ENCODE measurements at regions not wholly inside any gene's neighbourhood (a gene's known extent, or its start where the extent isn't known, plus 50 kb on each side); places are given as distances from the start of the nearest gene placed in this dataset.

DNA sequence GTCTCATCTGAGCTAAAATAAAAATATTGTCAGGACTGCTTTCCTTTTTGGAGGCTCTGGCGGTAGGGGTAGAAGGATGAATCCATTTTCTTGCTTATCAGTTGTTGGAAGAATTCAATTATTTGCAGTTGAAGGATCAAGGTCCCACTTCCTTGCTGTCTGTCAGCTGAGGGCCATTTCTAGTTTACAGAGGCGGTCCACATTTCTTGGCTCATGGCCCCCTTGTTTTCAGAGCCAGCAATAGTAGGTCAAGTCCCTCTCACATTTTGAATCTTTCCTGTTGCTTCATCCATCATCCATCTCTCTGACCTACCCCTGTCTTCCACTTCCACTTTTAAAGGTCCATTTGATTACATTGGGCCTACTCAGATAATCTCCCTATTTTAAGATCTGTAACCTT, 1099.3 kb upstream of the DIAPH2 start:
- H3K4me3 ChIP-seq (ENCODE audit: low read length): no peak overlapping the region
- H3K36me3 ChIP-seq (ENCODE audit: control insufficient read depth, low read depth, low read length): no peaks in the 10 kb centered on the region
- H3K27ac ChIP-seq (ENCODE audit: low read length): no peak overlapping the region
- no peaks in the 10 kb centered on the region for H3K4me1 ChIP-seq (ENCODE audit: control insufficient read depth, low read depth, low read length)
- H3K27me3 ChIP-seq (ENCODE audit: control insufficient read depth, insufficient read depth, low read length): no peaks in the 10 kb centered on the region
- peaks cover 2% of the 10 kb centered on the region for H3K9me3 ChIP-seq (ENCODE audit: control insufficient read depth, low read depth, low read length)
- no peak overlapping the region for H3K9ac ChIP-seq (ENCODE audit: low read length)

- Histone ChIP-seq H3K27ac (ENCODE audit: low read length) (no peak overlapping the region), H3K9me3 (ENCODE audit: control insufficient read depth, low read depth, low read length) (no peaks in the 10 kb centered on the region), H3K27me3 (ENCODE audit: control insufficient read depth, insufficient read depth, low read length) (no peaks in the 10 kb centered on the region), H3K4me3 (ENCODE audit: low read length) (no peak overlapping the region), H3K4me1 (ENCODE audit: control insufficient read depth, low read depth, low read length) (no peaks in the 10 kb centered on the region), H3K36me3 (ENCODE audit: control insufficient read depth, low read depth, low read length) (no peaks in the 10 kb centered on the region), H3K9ac (ENCODE audit: low read length) (no peak overlapping the region)
Observed at GRCh38 chrX:95612350-95612749, 1072.3 kb upstream of the DIAPH2 start.

- H3K9me3 ChIP-seq (ENCODE audit: control insufficient read depth, low read depth, low read length): no peaks in the 10 kb centered on the region
Observed at GRCh38 chrX:95622200-95622599, 1062.4 kb upstream of the DIAPH2 start.

GRCh38 chrX:95626748-95627147, 1057.9 kb upstream of the DIAPH2 start:
- Histone ChIP-seq H3K4me1 (ENCODE audit: control insufficient read depth, low read depth, low read length) (no peaks in the 10 kb centered on the region), H3K9ac (ENCODE audit: low read length) (no peak overlapping the region)

More at GRCh38 chrX:95622200-95622599, 1062.4 kb upstream of the DIAPH2 start:
- Histone ChIP-seq H3K4me3 (ENCODE audit: low read length) (no peak overlapping the region), H3K9ac (ENCODE audit: low read length) (no peak overlapping the region), H3K27me3 (ENCODE audit: control insufficient read depth, insufficient read depth, low read length) (no peaks in the 10 kb centered on the region), H3K27ac (ENCODE audit: low read length) (no peak overlapping the region), H3K36me3 (ENCODE audit: control insufficient read depth, low read depth, low read length) (no peaks in the 10 kb centered on the region), H3K4me1 (ENCODE audit: control insufficient read depth, low read depth, low read length) (no peaks in the 10 kb centered on the region)

GRCh38 chrX:95628796-95629195, 1055.8 kb upstream of the DIAPH2 start:
- Histone ChIP-seq H3K9ac (ENCODE audit: low read length) (no peak overlapping the region), H3K9me3 (ENCODE audit: control insufficient read depth, low read depth, low read length) (peaks cover 25% of the 10 kb centered on the region), H3K27ac (ENCODE audit: low read length) (no peak overlapping the region), H3K4me1 (ENCODE audit: control insufficient read depth, low read depth, low read length) (no peaks in the 10 kb centered on the region), H3K4me3 (ENCODE audit: low read length) (no peak overlapping the region), H3K36me3 (ENCODE audit: control insufficient read depth, low read depth, low read length) (no peaks in the 10 kb centered on the region), H3K27me3 (ENCODE audit: control insufficient read depth, insufficient read depth, low read length) (no peaks in the 10 kb centered on the region)

More at GRCh38 chrX:95626748-95627147, 1057.9 kb upstream of the DIAPH2 start:
- Histone ChIP-seq H3K9me3 (ENCODE audit: control insufficient read depth, low read depth, low read length) (peaks cover 21% of the 10 kb centered on the region), H3K27ac (ENCODE audit: low read length) (no peak overlapping the region), H3K4me3 (ENCODE audit: low read length) (no peak overlapping the region), H3K36me3 (ENCODE audit: control insufficient read depth, low read depth, low read length) (no peaks in the 10 kb centered on the region), H3K27me3 (ENCODE audit: control insufficient read depth, insufficient read depth, low read length) (no peaks in the 10 kb centered on the region)

GRCh38 chrX:95629737-95630136, 1054.9 kb upstream of the DIAPH2 start:
- Histone ChIP-seq H3K9me3 (ENCODE audit: control insufficient read depth, low read depth, low read length) (peaks cover 25% of the 10 kb centered on the region), H3K27ac (ENCODE audit: low read length) (no peak overlapping the region), H3K4me3 (ENCODE audit: low read length) (no peak overlapping the region), H3K4me1 (ENCODE audit: control insufficient read depth, low read depth, low read length) (no peaks in the 10 kb centered on the region), H3K27me3 (ENCODE audit: control insufficient read depth, insufficient read depth, low read length) (no peaks in the 10 kb centered on the region), H3K36me3 (ENCODE audit: control insufficient read depth, low read depth, low read length) (no peaks in the 10 kb centered on the region), H3K9ac (ENCODE audit: low read length) (no peak overlapping the region)

DNA sequence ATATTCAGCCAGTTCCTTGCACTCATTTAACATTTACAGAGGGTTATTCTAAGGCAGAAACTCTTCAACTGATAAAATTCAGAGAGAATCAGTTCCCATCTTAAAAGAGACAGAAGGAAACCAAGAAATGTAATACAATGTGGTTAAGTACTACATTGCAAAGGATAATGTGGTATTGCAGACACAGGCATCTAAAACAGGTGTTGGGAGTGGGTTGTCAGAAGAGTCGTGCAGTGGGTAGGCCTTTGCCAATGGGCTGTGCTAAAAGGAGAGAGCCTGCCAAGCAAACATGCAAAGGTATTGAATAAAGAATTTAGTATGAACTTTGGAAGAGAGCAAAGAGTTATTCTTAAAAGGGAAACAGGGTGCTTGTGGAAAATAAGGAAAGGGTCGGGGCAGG, 1044.4 kb upstream of the DIAPH2 start:
- Histone ChIP-seq H3K27ac (ENCODE audit: low read length) (no peak overlapping the region), H3K27me3 (ENCODE audit: control insufficient read depth, insufficient read depth, low read length) (no peaks in the 10 kb centered on the region), H3K4me1 (ENCODE audit: control insufficient read depth, low read depth, low read length) (no peaks in the 10 kb centered on the region), H3K36me3 (ENCODE audit: control insufficient read depth, low read depth, low read length) (no peaks in the 10 kb centered on the region), H3K4me3 (ENCODE audit: low read length) (no peak overlapping the region), H3K9me3 (ENCODE audit: control insufficient read depth, low read depth, low read length) (no peaks in the 10 kb centered on the region), H3K9ac (ENCODE audit: low read length) (no peak overlapping the region)

- no peak overlapping the region for H3K27ac ChIP-seq (ENCODE audit: low read length)
- H3K9me3 ChIP-seq (ENCODE audit: control insufficient read depth, low read depth, low read length): no peaks in the 10 kb centered on the region
- no peak overlapping the region for H3K4me3 ChIP-seq (ENCODE audit: low read length)
- H3K27me3 ChIP-seq (ENCODE audit: control insufficient read depth, insufficient read depth, low read length): no peaks in the 10 kb centered on the region
- H3K4me1 ChIP-seq (ENCODE audit: control insufficient read depth, low read depth, low read length): no peaks in the 10 kb centered on the region
- no peak overlapping the region for H3K9ac ChIP-seq (ENCODE audit: low read length)
- no peaks in the 10 kb centered on the region for H3K36me3 ChIP-seq (ENCODE audit: control insufficient read depth, low read depth, low read length)
Observed at GRCh38 chrX:95645738-95646137, 1038.9 kb upstream of the DIAPH2 start.

- Histone ChIP-seq H3K27me3 (ENCODE audit: control insufficient read depth, insufficient read depth, low read length) (no peaks in the 10 kb centered on the region), H3K27ac (ENCODE audit: low read length) (no peak overlapping the region), H3K9ac (ENCODE audit: low read length) (no peak overlapping the region)
Observed at GRCh38 chrX:95662200-95662599, 1022.4 kb upstream of the DIAPH2 start.

DNA sequence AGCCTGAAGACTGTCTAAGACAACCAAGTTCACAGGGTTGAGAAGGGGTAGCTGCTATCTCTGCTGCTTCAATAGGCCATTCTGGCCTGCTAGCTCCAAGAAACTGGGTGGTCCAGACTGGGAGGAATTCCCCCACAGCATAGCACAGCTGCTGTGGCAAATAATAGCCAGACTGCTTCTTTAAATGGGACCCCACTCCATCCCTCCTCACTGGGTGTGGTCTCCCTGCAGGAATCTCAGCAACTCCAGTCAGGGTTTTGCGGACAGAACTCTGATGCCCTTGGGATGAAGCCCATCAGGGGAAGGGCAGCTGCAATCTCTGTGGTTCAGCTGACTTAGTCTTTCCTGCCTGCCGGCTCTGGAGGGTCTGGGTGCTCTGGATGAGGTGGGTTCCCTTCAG, 1018.6 kb upstream of the DIAPH2 start:
- Histone ChIP-seq H3K4me3 (ENCODE audit: low read length) (no peak overlapping the region), H3K9ac (ENCODE audit: low read length) (no peak overlapping the region), H3K9me3 (ENCODE audit: control insufficient read depth, low read depth, low read length) (no peaks in the 10 kb centered on the region), H3K27me3 (ENCODE audit: control insufficient read depth, insufficient read depth, low read length) (no peaks in the 10 kb centered on the region), H3K27ac (ENCODE audit: low read length) (no peak overlapping the region), H3K36me3 (ENCODE audit: control insufficient read depth, low read depth, low read length) (no peaks in the 10 kb centered on the region), H3K4me1 (ENCODE audit: control insufficient read depth, low read depth, low read length) (no peaks in the 10 kb centered on the region)

More at GRCh38 chrX:95662200-95662599, 1022.4 kb upstream of the DIAPH2 start:
- no peak overlapping the region for H3K4me3 ChIP-seq (ENCODE audit: low read length)
- no peaks in the 10 kb centered on the region for H3K36me3 ChIP-seq (ENCODE audit: control insufficient read depth, low read depth, low read length)
- no peaks in the 10 kb centered on the region for H3K4me1 ChIP-seq (ENCODE audit: control insufficient read depth, low read depth, low read length)
- no peaks in the 10 kb centered on the region for H3K9me3 ChIP-seq (ENCODE audit: control insufficient read depth, low read depth, low read length)

- H3K36me3 ChIP-seq (ENCODE audit: control insufficient read depth, low read depth, low read length): no peaks in the 10 kb centered on the region
- no peak overlapping the region for H3K4me3 ChIP-seq (ENCODE audit: low read length)
- H3K4me1 ChIP-seq (ENCODE audit: control insufficient read depth, low read depth, low read length): peaks cover 9% of the 10 kb centered on the region
- no peak overlapping the region for H3K9ac ChIP-seq (ENCODE audit: low read length)
- H3K27ac ChIP-seq (ENCODE audit: low read length): no peak overlapping the region
- H3K9me3 ChIP-seq (ENCODE audit: control insufficient read depth, low read depth, low read length): no peaks in the 10 kb centered on the region
- H3K27me3 ChIP-seq (ENCODE audit: control insufficient read depth, insufficient read depth, low read length): no peaks in the 10 kb centered on the region
Observed at GRCh38 chrX:95675011-95675410, 1009.6 kb upstream of the DIAPH2 start.

GRCh38 chrX:95675794-95676193, 1008.8 kb upstream of the DIAPH2 start:
- Histone ChIP-seq H3K36me3 (ENCODE audit: control insufficient read depth, low read depth, low read length) (no peaks in the 10 kb centered on the region), H3K9me3 (ENCODE audit: control insufficient read depth, low read depth, low read length) (no peaks in the 10 kb centered on the region), H3K4me3 (ENCODE audit: low read length) (no peak overlapping the region), H3K27ac (ENCODE audit: low read length) (no peak overlapping the region), H3K27me3 (ENCODE audit: control insufficient read depth, insufficient read depth, low read length) (no peaks in the 10 kb centered on the region), H3K9ac (ENCODE audit: low read length) (no peak overlapping the region), H3K4me1 (ENCODE audit: control insufficient read depth, low read depth, low read length) (peaks cover 9% of the 10 kb centered on the region)

All from iPS-18a (cell line).